Panc1 (cell line): ENCODE measurements at regions not wholly inside any gene's neighbourhood (a gene's known extent, or its start where the extent isn't known, plus 50 kb on each side); places are given as distances from the start of the nearest gene placed in this dataset.

Experiments used
- ATAC-seq: fragments of 200-7000 bp; cut with Tn5 transposase; 2 replicates; pipeline ENCODE4 v1.9.1; 2020; ENCODE audit warnings: mild to moderate bottlenecking, moderate library complexity
- BruUV-seq: library from RNA; stranded (reverse); fragments of 400-500 nt; replicated peaks from 2 replicates; lab custom pipeline; 2021; lab: Mats Ljungman, UMichigan
- CTCF ChIA-PET: fragments of 300-600 bp; sonication (Branson Sonifier 250); formaldehyde crosslinking; loops from one replicate; lab custom pipeline; 2022; ENCODE audit warnings: antibody characterized with exemption; lab: Charles Lee
- POLR2A ChIA-PET: fragments of 300-600 bp; sonication (Branson Sonifier 250); formaldehyde crosslinking; loops from one replicate; lab custom pipeline; 2022; ENCODE audit warnings: antibody characterized with exemption; lab: Charles Lee
- DNase-seq: peaks from one replicate; pipeline ENCODE4 v3.0.0-alpha.2; 2010; ENCODE audit warnings: low read depth, low spot score
- H3K27ac ChIP-seq: 2 replicates; pipeline ENCODE4 v1.5.1; 2011; ENCODE audit warnings: mild to moderate bottlenecking, low read length, inconsistent platforms
- H3K27me3 ChIP-seq: fragments of 200-500 bp; sonication (Bioruptor generic); 2 replicates; pipeline ENCODE4 v1.6.0; 2014; ENCODE audit warnings: low read length, inconsistent platforms; ENCODE audit not compliant: control insufficient read depth, insufficient read depth
- H3K36me3 ChIP-seq: fragments of 200-500 bp; sonication (Bioruptor generic); 2 replicates; pipeline ENCODE4 v1.5.1; 2014; ENCODE audit warnings: inconsistent platforms, mild to moderate bottlenecking, low read length, moderate library complexity; ENCODE audit not compliant: control insufficient read depth, insufficient read depth
- H3K4me1 ChIP-seq: 2 replicates; pipeline ENCODE4 v1.5.1; 2011; ENCODE audit warnings: inconsistent platforms, mild to moderate bottlenecking, low read length, moderate library complexity; ENCODE audit not compliant: control insufficient read depth, insufficient read depth
- H3K4me3 ChIP-seq, 2 experiments: 2 replicates each; pipeline ENCODE4 v1.5.1; 2011 to 2012; ENCODE audit warnings: low read depth in 2 of 2, low read length in 2 of 2, mild to moderate bottlenecking in 2 of 2, inconsistent platforms in 1 of 2, moderate library complexity in 1 of 2
- H3K9me3 ChIP-seq: fragments of 200-500 bp; sonication (Bioruptor generic); 2 replicates; pipeline ENCODE4 v1.5.1; 2014; ENCODE audit warnings: low read depth, mild to moderate bottlenecking, inconsistent platforms, low read length, moderate library complexity; ENCODE audit not compliant: control insufficient read depth, insufficient read depth
- CTCF ChIP-seq: fragments of 450-650 bp; IDR thresholded peaks from 2 replicates; pipeline ENCODE4 v1.5.1; 2017; ENCODE audit warnings: mild to moderate bottlenecking
- POLR2AphosphoS5 ChIP-seq: IDR thresholded peaks from 2 replicates; pipeline ENCODE4 v1.6.1; 2012; ENCODE audit warnings: mild to moderate bottlenecking, low read depth, low read length, moderate library complexity
- REST ChIP-seq, 2 experiments: IDR thresholded peaks; 2 replicates each; pipeline ENCODE4 v1.6.1; 2011 to 2012; ENCODE audit warnings: low read depth in 2 of 2, control low read depth in 1 of 2, low read length in 1 of 2, mild to moderate bottlenecking in 1 of 2, moderate library complexity in 1 of 2; ENCODE audit not compliant: insufficient read depth in 1 of 2
- SIN3A ChIP-seq: IDR thresholded peaks from 2 replicates; pipeline ENCODE4 v1.6.1; 2012; ENCODE audit warnings: low read depth, mild to moderate bottlenecking, low read length, moderate library complexity, borderline replicate concordance; ENCODE audit not compliant: insufficient read depth
- TCF7L2 ChIP-seq: IDR thresholded peaks from 2 replicates; pipeline ENCODE4 v1.6.1; 2011; ENCODE audit warnings: mild to moderate bottlenecking, low read depth, low read length, inconsistent platforms
- in situ Hi-C: cut with HindIII; loops from 2 replicates; pipeline ENCODE4 v1.10.0; 2016; ENCODE audit warnings: low sequenced_read_pairs, low pct_unique_long_range_greater_than_20kb
- intact Hi-C: fragments of 100-400 bp; cut with micrococcal nuclease; formaldehyde crosslinking; loops from one replicate; pipeline ENCODE4 v1.10.0; 2022; ENCODE audit not compliant: unreplicated experiment

GRCh38 chr14:61174441-61174891 is 106.7 kb downstream of the TMEM30B start:
- no TSS peak for BruUV-seq
- intact Hi-C loops: no loop called here
- no peak overlapping the region for H3K27ac ChIP-seq

GRCh38 chr14:61171727-61172126 is 109.4 kb downstream of the TMEM30B start:
- Histone ChIP-seq H3K27me3 (no peaks in the 10 kb centered on the region), H3K27ac (no peak overlapping the region), H3K9me3 (no peaks in the 10 kb centered on the region), H3K4me3 (no peak overlapping the region), H3K36me3 (no peaks in the 10 kb centered on the region), H3K4me1 (no peaks in the 10 kb centered on the region)
- intact Hi-C loops (no loop called here), in situ Hi-C loops (no loop called here)
- no TSS peak for BruUV-seq
- POLR2A ChIA-PET: no interaction called here
- CTCF ChIA-PET: no interaction called here
- no peak for ATAC-seq
- DNase-seq: no peak
- TF ChIP-seq POLR2AphosphoS5 (no peak), TCF7L2 (no peak), SIN3A (no peak), REST (IDR thresholded peaks at IDR 0.05; ENCODE audit: insufficient read depth in 1 of 2, low read depth in 2 of 2, low read length in 1 of 2) (no peak), CTCF (no peak)

More at GRCh38 chr14:61174441-61174891, 106.7 kb downstream of the TMEM30B start:
- POLR2A ChIA-PET: no interaction called here
- CTCF ChIA-PET: no interaction called here
- H3K9me3 ChIP-seq: no peaks in the 10 kb centered on the region
- DNase-seq (no peak), ATAC-seq (no peak)
- no peaks in the 10 kb centered on the region for H3K36me3 ChIP-seq
- TF ChIP-seq CTCF (no peak), TCF7L2 (no peak), POLR2AphosphoS5 (no peak), SIN3A (no peak), REST (IDR thresholded peaks at IDR 0.05; ENCODE audit: insufficient read depth in 1 of 2, low read depth in 2 of 2, low read length in 1 of 2) (no peak)
- no peaks in the 10 kb centered on the region for H3K27me3 ChIP-seq
- peaks cover 10% of the 10 kb centered on the region for H3K4me1 ChIP-seq
- in situ Hi-C loops: no loop called here
- H3K4me3 ChIP-seq: no peak overlapping the region
